Fibroblast of upper back skin (primary cell): ENCODE measurements at regions not wholly inside any gene's neighbourhood (a gene's known extent, or its start where the extent isn't known, plus 50 kb on each side); places are given as distances from the start of the nearest gene placed in this dataset.

Experiments
- DNase-seq: peaks from one replicate; pipeline ENCODE4 v3.0.0-alpha.2; 2013

DNA sequence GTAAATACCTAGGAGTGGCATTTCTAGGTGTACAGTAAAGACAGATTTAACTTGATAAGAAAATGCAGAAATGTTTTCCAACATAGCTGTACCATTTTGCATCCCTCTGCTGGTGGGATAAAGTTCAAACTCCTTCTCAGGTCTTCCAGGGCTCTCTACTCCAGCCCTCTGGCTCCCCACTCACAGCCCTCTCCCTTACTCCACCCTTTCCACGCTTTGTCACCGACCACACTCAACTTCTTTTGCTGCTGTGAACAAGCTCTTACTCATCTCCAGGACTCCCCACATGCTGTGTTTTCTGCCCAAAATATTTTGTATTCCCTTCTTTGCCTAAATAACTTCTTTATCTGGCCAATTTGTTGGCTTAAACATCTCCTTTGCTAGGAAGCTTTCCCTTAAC is 90.6 kb upstream of the OSMR start:
- peak; percentile 70 for DNase-seq

- no peak for DNase-seq
Observed at GRCh38 chr5:38756068-38756467, 89.7 kb upstream of the OSMR start.

- no peak for DNase-seq
Observed at GRCh38 chr5:38757451-38758245, 88.2 kb upstream of the OSMR start.

DNA sequence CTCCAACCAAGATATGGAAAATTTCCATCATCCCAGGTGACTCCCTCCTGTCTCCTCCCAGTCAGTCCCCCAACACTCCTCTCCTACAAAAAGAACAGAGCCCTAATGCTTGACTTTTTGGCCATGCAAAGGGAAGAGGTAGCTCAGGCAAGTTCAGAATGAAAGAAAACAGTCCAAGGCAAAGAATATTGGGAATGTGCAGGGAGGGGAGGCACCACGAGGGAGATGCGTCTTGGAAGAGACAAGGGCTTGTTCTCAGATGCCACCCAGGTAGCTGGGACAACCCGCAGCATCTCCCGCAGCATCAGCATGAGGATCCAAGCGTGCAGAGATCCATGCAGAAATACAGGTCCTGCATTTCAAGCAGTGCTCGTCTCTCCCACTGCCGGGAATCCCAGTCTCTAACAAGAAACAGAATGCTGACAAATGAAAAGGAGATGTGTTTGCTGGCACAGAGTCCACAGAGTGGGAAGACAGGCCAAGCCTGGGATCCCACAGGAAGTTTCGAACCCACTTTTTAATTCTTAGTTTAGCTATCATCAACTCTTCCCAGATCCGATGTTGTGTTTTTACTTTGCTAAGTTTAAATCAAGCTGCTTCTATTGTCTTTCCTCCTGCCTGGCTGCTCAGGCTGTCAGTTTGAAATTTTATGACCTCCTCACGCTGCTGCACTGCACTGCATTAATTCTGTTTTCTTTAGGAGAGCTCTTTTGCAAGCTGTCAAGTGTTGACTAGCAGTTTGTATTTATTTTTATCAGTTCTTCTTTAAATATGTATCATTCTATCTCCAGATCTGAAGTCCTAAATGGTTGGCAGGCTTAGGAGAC is 86.8 kb upstream of the OSMR start:
- peak; percentile 75 for DNase-seq

DNA sequence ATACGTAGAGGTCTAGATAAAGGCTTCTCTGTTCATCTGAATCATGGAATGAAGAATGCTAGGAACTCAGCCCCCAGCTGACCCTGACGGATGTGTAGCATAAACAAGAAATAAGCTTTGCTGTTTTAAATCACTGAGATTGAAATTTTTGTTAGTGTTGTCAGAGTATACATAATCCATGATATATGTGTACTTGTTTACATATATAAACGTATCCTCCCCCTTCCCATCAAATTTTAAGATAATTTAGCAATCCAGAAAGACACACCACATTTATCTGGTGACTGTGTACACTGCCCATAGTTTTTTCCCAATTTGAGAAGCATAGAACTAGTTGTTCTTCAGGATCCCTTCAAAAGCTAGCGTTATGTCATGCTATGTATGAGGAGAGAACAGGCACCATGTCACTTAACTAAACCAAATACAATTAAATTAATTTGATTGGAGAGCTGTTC is 80.8 kb upstream of the OSMR start:
- peak; percentile 27 for DNase-seq

DNA sequence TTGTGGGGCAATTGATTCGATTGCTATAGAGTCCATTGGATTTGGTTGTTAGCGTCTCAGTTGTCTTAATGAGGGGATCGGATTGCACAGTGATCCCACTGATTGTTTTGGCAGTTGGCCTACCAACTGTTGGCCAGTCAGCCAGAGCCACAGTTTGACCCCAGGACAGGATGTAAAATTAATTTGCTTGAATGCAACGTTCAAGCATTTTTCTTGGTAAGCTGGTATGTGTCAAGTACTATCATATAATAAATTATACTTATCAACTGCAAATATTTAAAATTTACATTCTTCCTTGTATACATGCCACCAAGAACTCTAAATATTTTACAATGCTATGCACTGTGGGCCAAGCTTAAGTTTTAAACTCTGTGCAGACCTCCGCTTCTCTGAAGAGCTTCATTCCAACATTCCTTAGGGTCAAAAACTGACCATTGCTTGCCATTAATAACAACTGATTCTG is 80.4 kb upstream of the OSMR start:
- DNase-seq: peak; percentile 48

- DNase-seq: no peak
Observed at GRCh38 chr5:38766151-38766550, 79.7 kb upstream of the OSMR start.

GRCh38 chr5:38768412-38769211 is 77.2 kb upstream of the OSMR start:
- peak; percentile 28 for DNase-seq

DNA sequence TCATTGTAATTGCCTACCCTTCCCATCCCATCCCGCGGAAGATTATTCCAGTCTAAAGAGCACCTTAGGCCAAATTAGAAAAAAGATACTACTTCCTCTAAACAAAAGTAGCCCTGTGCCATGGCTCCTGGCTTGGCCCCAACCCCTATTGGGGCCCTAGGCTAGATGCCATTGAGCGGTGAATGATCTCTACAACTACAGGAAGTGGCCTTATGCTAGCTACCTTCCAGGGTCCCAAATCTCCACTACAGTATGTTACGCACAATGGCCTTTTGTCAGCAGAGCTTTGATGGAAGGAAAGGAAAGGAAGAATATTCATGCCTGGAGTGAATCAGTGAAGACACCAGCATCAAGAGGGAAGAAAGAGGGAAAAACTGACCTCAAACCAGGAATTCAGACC is 73.3 kb upstream of the OSMR start:
- DNase-seq: no peak

DNA sequence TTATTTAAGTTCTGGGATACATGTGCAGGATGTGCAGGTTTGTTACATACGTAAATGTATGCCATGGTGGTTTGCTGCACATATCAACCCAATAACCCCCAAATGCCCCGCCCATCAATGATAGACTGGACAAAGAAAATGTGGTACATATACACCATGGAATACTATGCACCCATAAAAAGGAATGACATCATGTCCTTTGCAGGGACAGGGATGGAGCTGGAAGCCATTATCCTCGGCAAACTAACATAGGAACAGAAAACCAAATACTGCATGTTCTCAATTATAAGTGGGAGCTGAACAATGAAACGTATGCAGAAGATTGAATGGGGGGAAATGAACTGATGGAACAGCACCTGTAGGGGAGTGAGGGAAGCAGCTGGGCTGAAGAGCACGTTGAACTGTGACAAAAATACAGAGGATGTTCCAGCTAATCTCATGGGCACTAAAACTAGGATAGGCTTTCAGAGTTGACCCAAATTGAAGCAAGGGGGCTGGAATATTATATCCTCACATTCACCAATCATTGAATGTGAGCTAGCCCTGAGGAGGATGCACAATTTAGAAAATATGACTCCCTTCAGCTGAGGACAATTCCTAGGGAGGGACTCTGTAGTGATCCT is 70.5 kb upstream of the OSMR start:
- no peak for DNase-seq

DNA sequence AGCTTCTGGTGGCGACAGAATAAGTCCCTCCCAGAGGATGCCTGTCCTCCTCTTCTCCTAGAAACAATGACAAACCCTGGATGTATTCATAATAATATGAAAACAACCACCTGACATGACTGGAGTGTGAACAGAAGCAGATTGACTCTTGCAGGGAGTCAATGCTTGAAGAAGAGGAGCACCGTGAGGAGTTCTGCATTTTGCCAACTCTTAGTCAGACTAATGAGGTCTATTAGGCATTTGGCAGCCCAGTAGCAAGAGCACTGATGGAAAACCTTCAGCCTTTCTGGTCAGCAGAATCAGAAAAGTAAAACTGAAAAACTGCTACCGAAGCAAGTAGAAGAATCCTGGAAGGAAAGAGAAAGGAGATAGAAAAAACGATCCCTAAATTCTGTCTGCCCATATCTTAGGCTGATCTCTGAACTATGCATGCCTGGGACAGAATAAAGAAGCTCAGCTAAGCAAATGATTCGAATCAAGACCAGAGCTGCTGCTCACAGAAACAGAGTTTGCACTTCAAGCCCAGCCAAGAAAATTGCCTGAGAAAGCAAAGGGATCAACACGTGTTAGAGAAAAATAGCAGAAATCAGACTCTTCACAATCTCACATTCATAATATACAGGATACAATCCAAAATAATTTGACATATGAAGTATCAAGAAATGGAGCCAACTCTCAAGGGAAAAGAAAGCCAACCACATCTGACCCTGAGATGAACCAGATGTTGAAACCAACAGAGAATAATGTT is 69.5 kb upstream of the OSMR start:
- DNase-seq: peak; percentile 53

GRCh38 chr5:38777111-38777510 is 68.7 kb upstream of the OSMR start:
- DNase-seq: no peak

GRCh38 chr5:38780316-38780715 is 65.5 kb upstream of the OSMR start:
- no peak for DNase-seq

DNA sequence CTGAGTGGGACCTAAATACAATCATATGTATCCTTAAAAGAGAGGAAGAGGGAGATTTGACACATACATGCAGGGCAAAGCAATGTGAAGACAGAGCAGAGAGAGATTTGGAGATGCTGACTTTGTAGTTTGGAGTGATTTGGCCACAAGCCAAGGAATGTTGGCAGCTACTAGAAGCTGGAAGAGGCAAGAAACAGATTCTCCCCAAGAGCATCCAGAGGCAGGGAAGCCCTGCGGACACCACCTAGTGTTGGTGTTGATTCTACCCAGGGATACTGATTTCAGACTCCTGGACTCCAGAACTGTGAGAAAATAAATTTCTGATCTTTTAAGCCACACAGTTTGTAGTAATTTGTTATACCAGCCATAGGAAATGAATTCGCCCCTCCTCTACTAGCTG is 64.9 kb upstream of the OSMR start:
- peak; percentile 87 for DNase-seq

DNA sequence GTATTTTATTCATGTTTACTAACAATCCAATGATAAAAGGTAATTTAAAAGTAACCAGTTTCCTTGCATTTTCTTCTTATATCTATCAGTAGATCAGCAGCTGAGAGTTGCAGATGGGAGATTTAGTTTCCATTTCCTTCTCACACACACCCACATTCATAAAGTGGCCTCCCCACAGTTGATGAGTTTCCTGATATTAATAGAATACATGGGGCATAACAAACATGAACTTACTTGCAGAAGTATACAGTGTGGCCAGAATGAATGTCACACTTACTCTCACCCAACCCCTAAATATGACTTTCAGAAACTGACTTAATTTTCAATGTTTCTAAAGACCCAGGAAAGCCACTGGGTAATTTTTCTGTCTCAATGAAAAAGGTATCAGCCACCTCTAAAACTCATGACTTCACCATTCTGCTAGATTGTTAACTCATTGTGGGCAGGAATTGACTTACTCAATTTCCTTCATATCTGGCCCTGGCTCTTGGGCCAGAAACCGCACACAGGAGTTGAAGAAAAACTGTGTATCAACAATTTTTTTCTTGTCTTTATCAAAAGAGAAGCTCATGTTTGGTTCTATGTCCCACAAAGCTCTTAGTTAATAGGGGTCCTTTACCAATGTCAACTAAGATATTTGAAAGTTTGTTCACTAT is 63.5 kb upstream of the OSMR start:
- no peak for DNase-seq

DNA sequence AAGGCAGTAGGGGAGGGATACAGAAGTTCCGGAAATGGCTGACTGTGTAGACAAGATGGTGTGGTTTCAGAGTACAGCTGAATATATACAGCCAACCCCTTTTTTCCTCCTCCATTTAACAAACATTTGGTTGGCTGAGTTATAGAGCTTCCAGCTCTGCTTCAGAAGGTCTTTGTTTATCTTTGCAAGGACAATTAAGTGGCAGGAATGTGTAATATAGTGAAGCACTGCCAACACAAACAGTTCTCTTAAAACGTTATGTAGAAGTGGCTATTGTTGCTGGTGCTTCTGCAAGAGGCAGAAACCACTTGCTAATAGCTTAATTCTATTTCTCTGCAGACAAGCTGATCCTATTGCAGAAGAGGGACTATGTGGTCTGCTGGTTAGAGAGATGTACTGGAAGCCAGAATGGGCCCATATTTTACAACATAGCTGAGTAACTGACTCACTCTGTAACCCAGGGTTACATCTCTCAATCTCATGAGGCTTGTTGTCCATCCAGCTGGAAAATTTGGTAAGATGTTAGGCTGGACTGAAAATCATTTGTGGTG is 62.7 kb upstream of the OSMR start:
- peak; percentile 97 for DNase-seq

DNA sequence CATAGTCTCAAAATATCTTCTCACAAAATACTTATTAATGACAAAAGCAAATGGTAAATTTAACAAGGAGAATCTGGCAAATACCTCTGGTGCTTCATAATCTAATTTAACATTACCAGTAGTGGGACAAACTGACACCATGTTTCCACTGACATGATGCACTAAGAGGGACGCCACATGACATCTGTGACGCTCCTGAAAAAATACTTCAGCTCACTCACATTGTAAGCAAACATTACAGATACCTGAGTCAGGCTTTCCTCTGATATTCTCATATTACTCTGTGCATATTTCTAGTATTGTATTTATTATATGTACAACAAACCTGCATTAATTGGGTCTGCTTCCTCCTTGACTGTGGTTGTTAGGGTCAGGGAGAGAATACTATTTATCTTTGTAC is 56.7 kb upstream of the OSMR start:
- DNase-seq: no peak

DNA sequence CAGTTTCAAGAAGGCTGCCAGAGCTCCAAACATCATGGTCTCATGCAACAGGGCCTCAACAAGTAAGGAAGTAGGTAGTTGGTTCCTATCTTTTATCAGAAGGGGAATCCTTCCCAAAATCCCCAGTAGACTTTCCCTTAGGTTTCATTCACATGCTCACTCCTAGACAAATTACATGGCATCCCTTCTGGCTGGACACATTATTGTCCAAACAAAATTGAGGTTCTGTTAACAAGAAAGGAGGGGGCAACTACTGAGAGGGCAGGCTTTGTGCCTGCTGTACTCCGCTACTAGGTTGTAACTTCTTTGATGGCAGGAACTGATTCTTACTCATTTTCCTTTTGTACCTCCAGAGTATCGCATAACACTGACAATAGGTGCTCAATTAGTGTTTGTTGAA is 56.0 kb upstream of the OSMR start:
- no peak for DNase-seq

DNA sequence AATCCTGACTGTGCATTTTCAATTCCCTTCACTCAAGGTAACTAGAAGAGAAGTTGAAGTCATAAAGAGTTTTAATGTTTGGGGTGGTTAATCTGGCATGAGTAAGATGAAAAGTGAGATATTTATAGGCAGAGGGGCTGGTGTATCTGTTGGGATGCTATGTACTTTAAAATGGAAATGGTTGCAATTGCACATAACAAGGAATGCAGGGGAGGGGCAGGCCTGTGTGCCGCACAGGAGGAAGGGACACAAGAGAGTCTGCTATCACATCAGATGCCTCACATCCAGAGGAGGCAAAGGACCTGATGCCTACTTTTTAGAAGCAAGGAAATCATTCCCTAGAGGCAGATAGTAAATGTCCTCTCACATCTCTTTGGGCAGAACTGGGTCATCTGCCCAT is 55.5 kb upstream of the OSMR start:
- no peak for DNase-seq

GRCh38 chr5:38790891-38791290 is 54.9 kb upstream of the OSMR start:
- DNase-seq: no peak

DNA sequence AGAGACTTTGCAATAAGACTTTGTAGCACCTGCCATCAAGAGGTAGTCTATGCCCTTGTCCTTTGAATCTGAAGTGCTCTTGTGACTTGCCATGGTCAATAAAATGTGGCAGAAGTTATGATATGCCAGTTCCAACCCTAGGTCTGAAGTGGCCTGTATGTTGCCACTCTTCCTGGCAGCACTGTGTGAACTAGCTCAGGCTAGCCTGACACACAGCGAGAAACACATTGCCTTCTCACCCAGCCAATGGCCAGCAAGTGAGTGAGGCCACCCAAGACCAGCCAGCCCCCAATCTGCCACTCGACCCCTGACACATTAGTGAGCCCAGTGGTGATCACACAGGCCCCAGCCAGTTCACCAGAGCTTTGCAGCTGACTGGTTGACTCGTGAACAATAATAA is 52.7 kb upstream of the OSMR start:
- no peak for DNase-seq
